Gastrocnemius medialis (tissue), 4 donors: ENCODE measurements at regions not wholly inside any gene's neighbourhood (a gene's known extent, or its start where the extent isn't known, plus 50 kb on each side); places are given as distances from the start of the nearest gene placed in this dataset.

ENCODE experiments used
- ATAC-seq, 2 donors: fragments of 150-250 bp; one replicate each; pipeline ENCODE4 v1.9.1; 2016
- DNase-seq, 2 donors: peaks; one replicate each; pipeline ENCODE4 v3.0.0-alpha.2; 2019
- H3K27ac ChIP-seq, 4 donors: fragments of 200-600 bp; sonication (generic); 1 replicate in 1 of 4; 2 replicates in 3 of 4; pipeline ENCODE4 v1.5.1; 2016 to 2018; ENCODE audit warnings: mild to moderate bottlenecking in 2 of 4, moderate library complexity in 1 of 4
- H3K27me3 ChIP-seq, 3 donors: fragments of 200-600 bp; sonication (generic) in 2 of 3; 1 replicate in 1 of 3; 2 replicates in 2 of 3; pipeline versions ENCODE4 v1.5.1 to v1.6.0; 2016 to 2019; ENCODE audit warnings: mild to moderate bottlenecking in 1 of 3, moderate library complexity in 1 of 3
- H3K36me3 ChIP-seq, 2 donors: fragments of 200-600 bp; sonication (generic) in 1 of 2; one replicate each; pipeline ENCODE4 v1.5.1; 2017 to 2018
- H3K4me1 ChIP-seq, 2 donors: fragments of 200-600 bp; sonication (generic) in 1 of 2; one replicate each; pipeline ENCODE4 v1.5.1; 2016 to 2017; ENCODE audit warnings: mild to moderate bottlenecking in 2 of 2
- H3K4me3 ChIP-seq, 4 donors: fragments of 200-600 bp; sonication (generic) in 3 of 4; 1 replicate in 1 of 4; 2 replicates in 3 of 4; pipeline ENCODE4 v1.5.1; 2016 to 2019; ENCODE audit warnings: mild to moderate bottlenecking in 2 of 4
- H3K9me3 ChIP-seq, 3 donors: fragments of 200-600 bp; sonication (generic) in 2 of 3; 1 replicate in 1 of 3; 2 replicates in 2 of 3; pipeline ENCODE4 v1.5.1; 2016 to 2019
- CTCF ChIP-seq, 5 experiments: fragments of 450-650 bp in 3 of 5; fragments of 200-600 bp in 2 of 5; sonication (generic) in 2 of 5; IDR thresholded peaks in 4 of 5; conservative IDR thresholded peaks in 1 of 5; 1 replicate in 4 of 5; 2 replicates in 1 of 5; pipeline ENCODE4 v1.5.1; 2016 to 2019; ENCODE audit warnings: antibody characterized with exemption in 5 of 5, mild to moderate bottlenecking in 3 of 5, moderate library complexity in 3 of 5
- POLR2A ChIP-seq, 2 donors: fragments of 450-650 bp; IDR thresholded peaks; one replicate each; pipeline ENCODE4 v1.6.1; 2017; ENCODE audit warnings: antibody characterized with exemption in 2 of 2, mild to moderate bottlenecking in 2 of 2, moderate library complexity in 2 of 2
- in situ Hi-C, 4 donors: fragments of 200-750 bp; cut with MboI; loops; one replicate each; pipeline versions ENCODE4 v1.15.0 to v1.8.0; 2017; ENCODE audit warnings: low sequenced_read_pairs in 4 of 4
- intact Hi-C: fragments of 100-400 bp; cut with DNase I; formaldehyde crosslinking; loops from one replicate; pipeline ENCODE4 v1.15.1; 2023; ENCODE audit warnings: low total_unique reads

DNA sequence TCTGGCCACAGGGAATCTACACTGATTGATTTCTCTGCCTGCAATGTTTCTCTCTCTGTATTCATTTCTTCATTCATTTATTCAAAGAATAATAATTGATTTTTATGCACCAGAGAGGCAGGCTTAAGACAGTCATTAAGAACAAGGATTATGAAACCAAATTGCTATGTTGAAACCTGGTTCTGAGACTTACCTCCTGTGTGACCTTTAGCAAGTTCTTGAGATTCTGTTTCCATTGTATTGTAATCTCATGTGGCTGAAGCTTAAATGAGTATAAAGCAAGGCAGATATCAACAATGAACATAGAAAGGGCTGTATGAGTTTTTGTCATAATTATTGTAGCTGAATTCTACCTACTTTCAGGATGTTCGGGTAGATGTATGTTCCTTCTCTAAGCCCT is 129.6 kb upstream of the GRIA1 start:
- H3K27me3 ChIP-seq: no peaks in the 10 kb centered on the region
- no peak overlapping the region for H3K4me3 ChIP-seq
- in situ Hi-C loops: no loop called here
- DNase-seq: no peak
- H3K9me3 ChIP-seq: no peaks in the 10 kb centered on the region
- no peaks in the 10 kb centered on the region for H3K4me1 ChIP-seq
- no peaks in the 10 kb centered on the region for H3K36me3 ChIP-seq
- H3K27ac ChIP-seq: no peak overlapping the region
- no peak for ATAC-seq
- no peak for TF ChIP-seq CTCF (IDR thresholded peaks at IDR 0.05 in 4 of 5, conservative IDR thresholded peaks at IDR 0.05 in 1 of 5)
- no peak for TF ChIP-seq POLR2A (IDR thresholded peaks at IDR 0.05)
- intact Hi-C loops: no loop called here

- no peaks in the 10 kb centered on the region for H3K4me1 ChIP-seq
- intact Hi-C loops (no loop called here), in situ Hi-C loops (no loop called here)
- TF ChIP-seq CTCF (IDR thresholded peaks at IDR 0.05 in 4 of 5, conservative IDR thresholded peaks at IDR 0.05 in 1 of 5) (no peak), POLR2A (IDR thresholded peaks at IDR 0.05) (no peak)
- no peaks in the 10 kb centered on the region for H3K27me3 ChIP-seq
- DNase-seq (no peak), ATAC-seq (no peak)
- H3K36me3 ChIP-seq: no peaks in the 10 kb centered on the region
- no peak overlapping the region for H3K27ac ChIP-seq
- no peak overlapping the region for H3K4me3 ChIP-seq
- H3K9me3 ChIP-seq: no peaks in the 10 kb centered on the region
Observed at GRCh38 chr5:153361735-153362409, 128.6 kb upstream of the GRIA1 start.

GRCh38 chr5:153365547-153365946 is 124.9 kb upstream of the GRIA1 start:
- H3K4me1 ChIP-seq: no peaks in the 10 kb centered on the region
- no peak for TF ChIP-seq CTCF (IDR thresholded peaks at IDR 0.05 in 4 of 5, conservative IDR thresholded peaks at IDR 0.05 in 1 of 5)
- no peak for TF ChIP-seq POLR2A (IDR thresholded peaks at IDR 0.05)
- in situ Hi-C loops: no loop called here
- no peak overlapping the region for H3K4me3 ChIP-seq
- H3K27me3 ChIP-seq: no peaks in the 10 kb centered on the region
- no peak for ATAC-seq
- no peaks in the 10 kb centered on the region for H3K36me3 ChIP-seq
- no peaks in the 10 kb centered on the region for H3K9me3 ChIP-seq
- intact Hi-C loops: no loop called here
- no peak overlapping the region for H3K27ac ChIP-seq
- no peak for DNase-seq

DNA sequence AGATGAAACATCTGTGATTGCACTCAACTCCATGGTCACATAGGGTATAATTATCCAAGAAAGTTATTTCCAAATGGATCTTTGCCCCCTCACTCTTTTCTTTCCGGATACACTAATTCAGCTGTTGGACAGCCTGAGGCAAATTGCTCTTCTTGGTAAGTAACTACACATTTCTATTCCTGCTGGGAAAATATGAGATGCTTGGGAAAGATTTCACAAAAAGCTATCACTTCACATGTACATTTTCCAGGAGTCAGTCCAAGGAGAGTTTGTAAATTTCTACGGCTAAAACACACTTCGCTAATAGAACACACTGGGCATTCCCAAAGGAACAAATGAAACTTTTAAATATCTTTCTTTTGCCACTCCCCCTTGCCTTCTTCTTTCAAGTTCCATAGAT is 123.0 kb upstream of the GRIA1 start:
- Histone ChIP-seq H3K27ac (no peak overlapping the region), H3K9me3 (no peaks in the 10 kb centered on the region), H3K4me3 (no peak overlapping the region), H3K36me3 (no peaks in the 10 kb centered on the region), H3K27me3 (no peaks in the 10 kb centered on the region), H3K4me1 (no peaks in the 10 kb centered on the region)
- DNase-seq (no peak), ATAC-seq (no peak)
- in situ Hi-C loops: no loop called here
- no peak for TF ChIP-seq CTCF (IDR thresholded peaks at IDR 0.05 in 4 of 5, conservative IDR thresholded peaks at IDR 0.05 in 1 of 5)
- intact Hi-C loops: no loop called here
